GM18517 (cell line): ENCODE measurements at regions not wholly inside any gene's neighbourhood (a gene's known extent, or its start where the extent isn't known, plus 50 kb on each side); places are given as distances from the start of the nearest gene placed in this dataset.
A peak's percentile ranks its signal among the peaks of the same experiment; 100 is the strongest.
"Not testable (repeated sequence)": the region's sequence is repeated elsewhere in the genome, so short reads cannot be mapped to it uniquely, and the experiment has no call there.

Experiments used
- ATAC-seq: cut with Tn5 transposase; IDR thresholded peaks from one replicate; pipeline ENCODE4 v1.9.1; 2021; ENCODE audit warnings: mild to moderate bottlenecking, moderate library complexity; ENCODE audit not compliant: unreplicated experiment

GRCh38 chr9:587527-587926 is 254.0 kb upstream of the DMRT1 start:
- no peak for ATAC-seq

GRCh38 chr9:588981-589380 is 252.5 kb upstream of the DMRT1 start:
- no peak for ATAC-seq

- no peak for ATAC-seq
These were observed 251.8 kb upstream of the DMRT1 start for GRCh38 chr9:589723-590122.

GRCh38 chr9:591292-591691 is 250.2 kb upstream of the DMRT1 start:
- no peak for ATAC-seq

GRCh38 chr9:592225-592624 is 249.3 kb upstream of the DMRT1 start:
- ATAC-seq = no peak

GRCh38 chr9:592733-593132 is 248.8 kb upstream of the DMRT1 start:
- no peak for ATAC-seq

- ATAC-seq = no peak
These were observed 247.7 kb upstream of the DMRT1 start for GRCh38 chr9:593809-594208.

- no peak for ATAC-seq
These were observed 244.8 kb upstream of the DMRT1 start for GRCh38 chr9:596703-597102.

GRCh38 chr9:600006-600405 is 241.5 kb upstream of the DMRT1 start:
- ATAC-seq = no peak

GRCh38 chr9:602716-603115 is 238.8 kb upstream of the DMRT1 start:
- ATAC-seq = no peak

GRCh38 chr9:603126-603525 is 238.4 kb upstream of the DMRT1 start:
- ATAC-seq = no peak

GRCh38 chr9:607417-607816 is 234.1 kb upstream of the DMRT1 start:
- no peak for ATAC-seq

GRCh38 chr9:613771-614347 is 227.6 kb upstream of the DMRT1 start:
- peak; percentile 80 for ATAC-seq

- ATAC-seq = no peak
These were observed 227.1 kb upstream of the DMRT1 start for GRCh38 chr9:614431-614830.

- ATAC-seq = no peak
These were observed 225.7 kb upstream of the DMRT1 start for GRCh38 chr9:615756-616155.

GRCh38 chr9:616694-617093 is 224.8 kb upstream of the DMRT1 start:
- ATAC-seq = no peak

GRCh38 chr9:617445-618085 is 223.9 kb upstream of the DMRT1 start:
- no peak for ATAC-seq

- ATAC-seq = no peak
These were observed 223.0 kb upstream of the DMRT1 start for GRCh38 chr9:618478-618877.

- no peak for ATAC-seq
These were observed 220.2 kb upstream of the DMRT1 start for GRCh38 chr9:621201-621855.

GRCh38 chr9:624935-625500 is 216.5 kb upstream of the DMRT1 start:
- no peak for ATAC-seq

- ATAC-seq = no peak
These were observed 215.9 kb upstream of the DMRT1 start for GRCh38 chr9:625613-626012.

- ATAC-seq = not testable (repeated sequence)
These were observed 215.4 kb upstream of the DMRT1 start for GRCh38 chr9:626114-626513.
